CD4-positive, alpha-beta T cell treated with Interleukin-4 for 1 hour (primary cell): ENCODE measurements at regions not wholly inside any gene's neighbourhood (a gene's known extent, or its start where the extent isn't known, plus 50 kb on each side); places are given as distances from the start of the nearest gene placed in this dataset.
"Not testable (repeated sequence)": the region's sequence is repeated elsewhere in the genome, so short reads cannot be mapped to it uniquely, and the experiment has no call there.

ENCODE experiments used
- DNase-seq, 2 donors: peaks; one replicate each; pipeline ENCODE4 v3.0.0-alpha.2; 2020 to 2022

- DNase-seq = no peak
These were observed 111.4 kb downstream of the COPS8 start for GRCh38 chr2:237196866-237197618.

DNA sequence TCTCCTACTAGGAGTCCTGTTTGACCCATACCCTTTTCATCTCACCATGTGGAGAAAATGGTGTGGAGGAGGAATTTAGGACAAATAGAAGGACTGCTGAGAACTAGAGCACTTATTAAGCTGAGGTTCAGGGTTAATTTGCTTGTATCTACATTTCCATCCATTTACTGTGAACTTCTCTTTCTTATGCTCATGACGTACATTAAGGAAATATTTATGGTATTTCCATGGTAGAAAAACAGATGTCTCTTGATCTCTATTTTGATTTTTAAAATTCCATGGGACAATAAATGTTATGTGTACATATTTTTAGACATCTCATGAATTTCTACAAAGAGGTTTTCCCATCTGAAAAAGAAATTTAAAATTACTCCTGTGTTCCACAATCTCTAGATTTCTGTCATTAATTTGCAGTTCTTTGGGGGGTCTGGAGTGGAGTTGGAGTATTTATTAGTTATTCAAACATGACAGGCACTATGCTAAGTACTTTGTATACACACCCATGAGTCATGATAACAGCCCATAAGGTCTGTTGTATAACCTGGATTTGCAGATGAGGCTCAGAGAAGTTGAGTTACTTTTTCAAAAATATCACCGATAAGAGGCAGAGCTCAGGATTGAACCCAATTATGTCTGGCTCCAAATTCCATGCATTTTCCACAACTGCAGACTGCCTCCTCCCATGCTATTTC lies 112.6 kb downstream of the COPS8 start:
- no peak for DNase-seq

- no peak for DNase-seq
These were observed 113.4 kb downstream of the COPS8 start for GRCh38 chr2:237199082-237199481.

DNA sequence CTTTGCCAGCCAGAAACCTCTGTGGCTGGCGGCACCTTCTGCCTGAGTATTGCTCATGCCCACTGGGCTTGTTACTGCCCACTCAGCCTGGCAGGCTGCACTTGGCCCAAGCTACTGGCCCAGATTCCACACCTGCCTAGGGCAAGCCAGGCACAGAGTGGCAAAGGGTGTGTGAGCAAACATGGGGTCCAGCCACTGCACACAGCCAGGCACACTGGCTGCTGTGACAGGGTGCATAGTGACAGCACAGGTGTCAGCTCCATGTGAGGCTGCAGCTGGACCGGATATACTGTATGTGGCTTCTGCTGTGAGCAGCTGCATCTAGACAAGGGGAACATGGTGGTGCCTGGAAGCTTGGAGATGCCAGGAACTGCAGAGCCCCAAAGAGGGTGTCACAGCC lies 113.9 kb downstream of the COPS8 start:
- no peak for DNase-seq

GRCh38 chr2:237200462-237200861 lies 114.8 kb downstream of the COPS8 start:
- DNase-seq = no peak

DNA sequence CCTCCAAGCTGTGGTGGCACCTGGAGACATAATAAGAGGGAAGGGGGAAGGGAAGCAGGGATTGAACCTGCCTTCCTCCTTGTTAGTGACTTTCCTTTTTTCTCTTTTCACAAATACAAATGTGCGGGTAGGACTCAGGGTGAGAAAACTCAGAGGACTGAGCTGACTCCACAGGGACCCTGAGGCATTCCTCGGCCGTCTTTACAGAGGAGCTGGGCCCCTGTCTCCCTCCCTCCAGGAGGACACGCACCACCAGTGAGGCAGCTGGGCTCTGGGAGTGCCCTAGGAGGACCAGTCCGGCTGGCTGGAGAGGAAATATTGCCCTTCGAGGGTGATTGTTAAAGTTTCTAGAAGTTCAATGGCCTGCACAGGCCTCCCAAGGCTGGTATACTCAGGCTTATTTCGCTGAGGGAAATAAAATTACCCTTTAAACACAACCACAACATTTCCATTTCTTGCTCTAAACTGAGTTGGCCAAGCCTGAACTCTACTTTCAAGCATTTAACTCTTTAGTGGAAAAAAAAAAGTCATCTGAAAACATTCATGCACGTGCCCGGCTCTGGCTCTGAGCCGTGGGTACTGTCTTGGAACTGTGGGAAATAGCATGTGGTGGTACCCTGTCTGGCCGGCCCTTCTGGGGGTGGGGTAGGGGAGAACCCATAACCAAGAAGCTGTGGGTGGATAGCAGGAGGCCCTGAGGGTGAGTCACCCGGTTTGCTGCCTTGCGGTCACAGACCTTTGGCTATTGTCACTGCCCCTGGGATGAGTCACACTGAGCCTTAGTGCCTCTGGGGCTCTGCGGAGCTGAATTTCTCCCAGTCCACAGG lies 116.0 kb downstream of the COPS8 start:
- DNase-seq = no peak

DNA sequence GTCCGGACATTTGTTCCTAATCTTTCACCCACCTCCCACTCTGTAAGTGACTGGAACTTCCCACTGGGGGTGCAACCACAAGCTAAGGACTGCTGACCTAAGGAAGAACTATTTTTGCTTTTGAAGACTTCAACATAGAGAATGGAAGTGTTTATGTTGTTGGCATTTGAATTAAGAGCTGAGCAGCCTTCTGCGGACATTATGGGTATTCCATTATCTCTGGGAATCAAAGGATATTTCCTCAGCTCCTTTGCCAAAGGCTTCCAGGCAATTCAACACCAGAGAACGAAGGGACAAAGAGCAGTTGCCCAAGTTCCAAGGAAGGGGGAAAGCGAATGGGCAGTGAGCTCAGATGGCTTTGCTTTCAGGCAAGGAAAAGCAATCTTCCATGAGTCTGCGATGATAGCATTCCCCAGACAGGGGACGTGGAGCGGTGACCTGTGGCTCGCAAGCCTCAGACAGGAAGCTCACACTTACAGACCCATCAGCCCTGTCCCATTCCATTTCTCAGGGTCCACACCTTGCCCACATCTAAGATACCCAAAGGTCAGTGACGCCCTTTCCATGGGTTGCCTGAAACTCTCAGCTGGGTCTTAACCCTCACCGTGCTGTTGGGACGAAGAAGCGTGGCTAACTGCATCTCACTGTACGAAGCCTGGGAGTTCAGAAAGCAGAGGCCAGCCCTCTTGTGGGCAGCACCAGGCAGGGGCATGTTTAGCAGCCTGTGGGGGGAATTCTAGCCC lies 116.8 kb downstream of the COPS8 start:
- no peak for DNase-seq

GRCh38 chr2:237205043-237205541 lies 119.4 kb downstream of the COPS8 start:
- no peak for DNase-seq

GRCh38 chr2:237205561-237205971 lies 119.9 kb downstream of the COPS8 start:
- no peak for DNase-seq

DNA sequence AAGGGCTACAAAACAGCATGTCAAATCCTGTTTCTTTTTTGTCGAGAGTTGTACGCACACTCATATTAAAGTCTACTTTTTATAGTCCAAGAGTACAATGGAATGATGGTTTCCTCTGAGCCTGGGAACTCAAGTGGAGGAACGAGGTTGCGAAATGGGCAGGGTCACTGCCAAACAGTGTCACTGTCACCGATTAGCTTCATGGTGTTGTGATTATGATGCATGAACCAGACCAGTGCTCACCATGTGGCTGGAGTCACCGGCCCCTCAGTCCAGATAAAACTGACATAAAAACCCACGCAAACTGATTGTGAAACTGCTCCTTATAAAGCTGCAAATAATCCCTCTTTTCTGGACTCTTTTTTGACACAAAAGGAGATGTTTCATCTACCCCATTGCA lies 122.0 kb downstream of the COPS8 start:
- DNase-seq = no peak

- DNase-seq = no peak
These were observed 122.9 kb downstream of the COPS8 start for GRCh38 chr2:237208373-237209260.

DNA sequence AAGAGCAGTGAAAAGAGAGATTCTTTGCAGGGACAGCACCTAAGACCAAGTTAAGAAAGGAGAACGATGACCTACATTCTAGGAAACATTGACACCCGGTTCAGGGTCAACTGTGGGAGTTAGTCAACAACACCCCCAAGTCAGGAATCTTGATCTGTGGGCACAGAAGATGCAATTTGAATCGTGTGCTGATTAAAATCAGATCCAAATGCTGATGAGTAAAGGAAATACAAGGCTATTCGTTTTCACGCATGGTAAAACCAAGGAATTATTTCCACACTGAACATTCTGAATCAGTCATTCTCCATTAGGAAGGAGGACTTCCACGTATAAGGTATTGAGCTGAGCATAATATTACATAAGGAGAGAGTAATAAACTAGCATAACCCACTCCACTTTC lies 124.2 kb downstream of the COPS8 start:
- no peak for DNase-seq

DNA sequence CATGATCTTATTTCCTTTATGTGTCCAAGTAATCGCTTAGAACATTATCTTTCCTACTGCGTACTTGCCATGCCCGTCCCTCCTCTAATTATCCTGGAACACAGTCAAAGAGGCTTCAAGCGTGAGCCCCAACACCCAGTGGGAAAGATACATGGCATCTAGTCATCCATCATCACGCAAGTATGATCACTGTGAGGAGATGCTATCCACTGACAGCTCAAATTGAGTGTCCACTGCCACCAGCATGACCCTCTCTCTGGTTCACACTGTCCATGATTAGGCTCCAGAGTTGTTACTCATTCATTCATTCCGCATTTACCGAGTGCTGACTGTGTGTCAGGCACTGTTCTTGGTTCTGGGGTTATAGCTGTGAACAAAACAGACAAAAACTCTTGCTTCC lies 124.6 kb downstream of the COPS8 start:
- no peak for DNase-seq

DNA sequence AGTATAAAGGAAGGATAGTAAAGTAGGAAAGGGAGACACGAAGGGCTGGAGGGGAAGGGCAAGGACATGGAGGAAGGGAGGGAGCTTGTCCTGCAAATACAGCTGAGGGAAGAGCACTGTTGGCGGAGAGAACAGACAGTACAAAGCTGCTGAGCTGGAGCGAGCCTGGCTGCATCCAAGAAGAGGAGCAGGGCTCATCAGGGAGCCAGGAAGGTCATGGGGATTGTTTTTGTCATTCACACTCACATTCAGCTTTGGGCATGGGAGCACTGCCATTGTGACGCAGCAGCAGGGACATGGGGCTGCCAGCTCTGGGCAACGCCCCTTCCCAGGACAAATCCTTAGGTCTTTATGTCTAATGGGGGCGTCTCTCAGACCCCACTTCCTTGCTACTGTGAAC lies 125.1 kb downstream of the COPS8 start:
- no peak for DNase-seq

- not testable (repeated sequence) for DNase-seq
These were observed 126.9 kb downstream of the COPS8 start for GRCh38 chr2:237212356-237213279.

DNA sequence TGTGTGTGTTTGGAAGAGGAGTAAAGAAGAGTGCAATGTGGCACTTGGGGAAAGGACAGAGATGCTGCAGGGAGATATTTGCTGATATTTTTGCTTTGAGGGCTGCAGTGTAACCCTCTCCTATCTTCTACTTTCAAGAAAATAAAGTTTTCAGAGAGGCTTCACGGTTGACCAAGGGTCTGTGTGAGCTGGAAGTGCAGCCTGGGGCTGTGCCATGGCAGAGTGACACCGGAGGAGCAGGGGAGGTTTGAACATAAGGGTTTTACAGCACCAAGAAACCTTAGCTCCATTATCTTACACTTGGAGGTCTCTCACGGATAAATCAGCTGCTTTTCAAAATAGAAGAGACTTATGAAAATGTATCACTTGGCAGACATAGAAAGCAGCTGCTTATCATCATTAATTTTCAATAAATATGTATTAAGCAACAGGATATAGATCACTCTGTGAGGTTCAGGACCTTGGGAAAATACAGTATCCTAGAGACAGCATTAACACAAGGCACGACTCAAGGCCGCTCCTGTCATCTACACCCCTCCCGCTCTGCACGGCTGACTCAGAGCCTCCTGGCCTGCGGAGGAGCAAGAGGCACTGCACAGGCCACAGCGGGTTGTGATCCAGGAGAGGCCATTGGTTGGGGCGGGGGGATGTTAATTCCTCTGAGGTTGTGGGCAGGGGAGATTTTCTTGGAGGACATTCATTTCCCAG lies 127.8 kb downstream of the COPS8 start:
- DNase-seq = no peak

- no peak for DNase-seq
These were observed 128.5 kb downstream of the COPS8 start for GRCh38 chr2:237214030-237214675.

DNA sequence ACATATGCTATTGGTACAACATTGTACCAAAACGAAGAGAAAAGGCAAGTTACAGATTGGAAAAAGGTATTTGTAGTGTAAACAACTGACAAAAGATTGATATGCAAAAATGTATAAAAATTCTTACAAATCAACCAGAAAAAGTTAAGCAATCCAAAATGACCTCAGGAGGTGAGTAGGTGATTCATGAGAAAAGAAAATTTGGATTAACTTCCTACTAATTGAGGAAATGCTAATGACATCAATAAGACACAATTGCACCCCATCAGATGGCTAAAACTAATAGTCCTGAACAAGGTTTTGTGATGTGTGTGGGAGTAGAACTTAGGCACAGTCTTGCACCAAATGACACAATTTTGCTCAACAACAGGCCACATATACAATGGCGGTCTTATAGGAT lies 129.3 kb downstream of the COPS8 start:
- DNase-seq = no peak

GRCh38 chr2:237217995-237218616 lies 132.4 kb downstream of the COPS8 start:
- no peak for DNase-seq
